Activated naive CD4-positive, alpha-beta T cell treated with anti-CD3 and anti-CD28 coated beads, Interleukin-2, amount 10 ng/mL, durations not matched to agents 7 days and 5 days (primary cell): ENCODE measurements at regions not wholly inside any gene's neighbourhood (a gene's known extent, or its start where the extent isn't known, plus 50 kb on each side); places are given as distances from the start of the nearest gene placed in this dataset.
"Not testable (repeated sequence)": the region's sequence is repeated elsewhere in the genome, so short reads cannot be mapped to it uniquely, and the experiment has no call there.

Source experiments
- CTCF ChIA-PET: fragments of 350-600 bp; sonication (Branson Sonifier 250); formaldehyde crosslinking; loops from one replicate; lab custom pipeline; 2021; ENCODE audit warnings: antibody characterized with exemption; lab: Charles Lee
- DNase-seq: peaks from one replicate; pipeline ENCODE4 v3.0.0-alpha.2; 2020
- H3K27ac Mint-ChIP-seq: one replicate; pipeline ENCODE4 v1.8.0; 2021; ENCODE audit warnings: mild to moderate bottlenecking, moderate library complexity, mixed read lengths
- H3K27me3 Mint-ChIP-seq: one replicate; pipeline ENCODE4 v1.8.0; 2021; ENCODE audit warnings: mild to moderate bottlenecking, mixed read lengths
- H3K36me3 Mint-ChIP-seq: one replicate; pipeline ENCODE4 v1.8.0; 2021; ENCODE audit warnings: mixed read lengths
- H3K4me1 Mint-ChIP-seq: one replicate; pipeline ENCODE4 v1.8.0; 2021; ENCODE audit warnings: mixed read lengths
- H3K4me3 Mint-ChIP-seq: one replicate; pipeline ENCODE4 v1.8.0; 2021; ENCODE audit warnings: mild to moderate bottlenecking, moderate library complexity, mixed read lengths
- H3K9me3 Mint-ChIP-seq: one replicate; pipeline ENCODE4 v1.8.0; 2021; ENCODE audit warnings: mixed read lengths

DNA sequence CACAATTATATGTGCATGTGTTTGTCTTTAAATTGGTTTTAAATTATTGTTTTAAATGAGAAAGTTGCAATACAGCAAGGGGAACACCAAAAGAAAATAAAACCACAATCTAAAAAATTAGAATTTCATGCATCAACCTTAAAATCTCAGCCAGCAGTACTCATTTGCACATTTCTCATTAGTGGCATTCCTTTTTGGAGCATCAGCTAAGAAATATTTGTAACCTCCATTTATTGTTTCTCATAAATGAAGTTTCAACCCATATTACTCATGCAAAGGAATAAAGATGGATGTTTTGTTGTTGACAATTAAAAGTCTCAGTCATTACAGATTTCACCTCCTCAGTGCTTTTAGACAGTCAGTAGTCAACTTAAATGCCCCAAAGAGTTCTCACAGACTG is 160.1 kb downstream of the TBX15 start:
- CTCF ChIA-PET: interaction anchor here (0.7 kb wide), 1 partner anchor 57 kb away, joined by 5 read pairs; no protein-coding TSS in a partner anchor
- DNase-seq: no peak
- Mint-ChIP-seq H3K27me3 (no peaks in the 10 kb centered on the region), H3K9me3 (peaks cover 19% of the 10 kb centered on the region), H3K4me3 (no peak overlapping the region), H3K36me3 (no peaks in the 10 kb centered on the region), H3K4me1 (no peaks in the 10 kb centered on the region), H3K27ac (no peak overlapping the region)

DNA sequence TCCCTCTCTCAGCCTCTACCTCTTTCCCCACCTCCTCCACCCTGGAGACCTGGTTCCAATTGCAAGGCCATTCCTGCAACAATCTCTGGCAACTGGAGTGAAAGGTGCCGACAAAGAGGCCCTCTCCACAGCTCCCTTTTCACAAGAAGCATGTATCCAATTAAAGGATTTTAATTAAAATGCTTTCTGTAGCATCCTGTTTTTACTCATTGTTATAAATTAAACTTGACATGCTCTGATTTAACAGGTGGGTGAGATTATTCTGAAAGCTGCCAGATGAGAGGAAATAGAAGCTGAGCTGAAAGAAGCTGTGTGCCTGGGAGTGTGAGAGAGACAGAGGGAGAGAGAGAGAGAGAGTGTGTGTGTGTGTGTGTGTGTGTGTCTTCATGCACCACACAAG is 160.5 kb downstream of the TBX15 start:
- Mint-ChIP-seq H3K4me1 (no peaks in the 10 kb centered on the region), H3K27ac (no peak overlapping the region), H3K36me3 (no peaks in the 10 kb centered on the region), H3K9me3 (peaks cover 19% of the 10 kb centered on the region), H3K4me3 (no peak overlapping the region), H3K27me3 (no peaks in the 10 kb centered on the region)
- CTCF ChIA-PET: interaction anchor here (0.7 kb wide), 1 partner anchor 57 kb away, joined by 5 read pairs; no protein-coding TSS in a partner anchor
- no peak for DNase-seq

DNA sequence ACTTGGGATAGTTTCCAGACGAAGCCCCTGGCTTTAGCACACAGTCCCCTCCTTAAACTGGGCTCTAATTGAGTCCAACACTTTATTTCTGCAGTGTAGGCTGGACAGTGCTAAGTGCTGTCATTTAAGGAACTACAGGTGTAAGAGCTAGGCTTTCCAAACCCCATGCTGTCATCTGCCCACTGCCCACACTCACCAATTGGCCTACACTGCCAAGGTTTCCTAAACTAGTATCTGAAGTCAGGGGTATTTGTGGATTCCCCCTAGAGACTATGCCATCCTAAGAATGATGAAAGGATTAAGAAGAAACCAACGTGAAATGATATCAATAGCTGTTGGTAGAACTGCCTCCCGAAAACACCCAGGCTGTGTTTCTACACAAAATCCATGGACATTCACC is 160.9 kb downstream of the TBX15 start:
- no peaks in the 10 kb centered on the region for H3K4me1 Mint-ChIP-seq
- H3K27ac Mint-ChIP-seq: no peak overlapping the region
- peaks cover 18% of the 10 kb centered on the region for H3K9me3 Mint-ChIP-seq
- DNase-seq: no peak
- H3K36me3 Mint-ChIP-seq: no peaks in the 10 kb centered on the region
- no peaks in the 10 kb centered on the region for H3K27me3 Mint-ChIP-seq
- no peak overlapping the region for H3K4me3 Mint-ChIP-seq
- CTCF ChIA-PET: interaction anchor here (0.7 kb wide), 1 partner anchor 57 kb away, joined by 5 read pairs; no protein-coding TSS in a partner anchor

DNA sequence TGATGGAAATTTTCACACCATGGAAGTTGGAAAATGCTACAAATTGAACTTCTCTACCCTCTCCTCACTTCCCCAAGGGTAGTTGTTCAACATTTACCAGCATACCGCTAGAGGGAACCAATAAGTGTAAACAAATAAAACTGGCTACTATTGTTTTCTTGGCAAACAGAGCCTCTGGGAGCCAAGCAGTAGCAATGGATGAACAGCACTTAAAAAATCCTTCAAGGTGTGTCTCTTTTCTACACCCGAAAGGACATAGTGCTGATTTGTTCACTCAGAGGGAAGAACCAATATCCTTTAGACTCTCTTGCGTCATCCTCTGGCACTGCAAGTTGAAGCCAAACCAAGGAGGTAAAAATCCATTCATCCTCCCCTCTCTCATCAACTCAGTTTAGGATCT is 161.5 kb downstream of the TBX15 start:
- no peak for DNase-seq
- H3K4me3 Mint-ChIP-seq: no peak overlapping the region
- no peaks in the 10 kb centered on the region for H3K27me3 Mint-ChIP-seq
- no peaks in the 10 kb centered on the region for H3K4me1 Mint-ChIP-seq
- no peaks in the 10 kb centered on the region for H3K36me3 Mint-ChIP-seq
- no peak overlapping the region for H3K27ac Mint-ChIP-seq
- H3K9me3 Mint-ChIP-seq: peaks cover 18% of the 10 kb centered on the region
- CTCF ChIA-PET: no interaction called here

DNA sequence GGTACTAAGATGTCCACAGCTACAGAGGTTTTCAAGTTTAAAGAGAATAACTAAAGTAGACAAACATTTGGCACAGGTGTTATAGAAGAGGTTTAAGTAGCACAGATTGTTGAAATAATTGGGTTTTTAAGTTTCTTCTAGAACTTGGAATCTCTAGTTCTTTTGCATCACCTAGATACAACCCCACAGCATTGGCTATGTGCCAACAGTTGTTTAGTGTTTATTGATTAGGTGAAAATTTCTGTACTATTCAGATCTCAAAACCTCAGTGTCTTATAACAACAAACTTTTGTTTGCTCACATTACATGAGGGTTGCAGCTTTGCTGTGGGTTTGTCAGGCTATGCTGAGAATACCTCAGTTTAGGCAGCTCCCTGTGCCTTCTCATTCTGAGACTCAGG is 162.5 kb downstream of the TBX15 start:
- no peaks in the 10 kb centered on the region for H3K27me3 Mint-ChIP-seq
- H3K4me3 Mint-ChIP-seq: no peak overlapping the region
- peaks cover 9% of the 10 kb centered on the region for H3K9me3 Mint-ChIP-seq
- H3K4me1 Mint-ChIP-seq: no peaks in the 10 kb centered on the region
- no peaks in the 10 kb centered on the region for H3K36me3 Mint-ChIP-seq
- no peak overlapping the region for H3K27ac Mint-ChIP-seq
- CTCF ChIA-PET: no interaction called here
- no peak for DNase-seq

DNA sequence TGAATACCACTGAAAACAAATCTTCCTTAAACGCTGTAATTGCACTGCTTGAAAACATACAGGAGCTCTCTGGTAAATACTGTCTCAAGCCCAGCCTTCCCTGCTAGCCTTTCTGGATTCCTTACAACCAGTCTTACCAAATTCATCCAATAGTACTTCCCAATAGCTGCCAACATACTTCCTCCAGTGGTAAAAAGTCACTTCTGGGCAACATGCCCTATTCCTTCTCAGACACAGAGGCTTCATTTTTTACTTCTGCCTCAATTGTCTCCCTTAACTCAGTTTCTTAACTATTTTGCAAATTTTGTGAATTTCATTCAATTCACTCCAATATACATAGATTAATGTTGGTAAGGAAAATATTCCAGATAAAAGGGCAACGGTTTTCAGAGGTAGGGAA is 166.3 kb downstream of the TBX15 start:
- Mint-ChIP-seq H3K36me3 (no peaks in the 10 kb centered on the region), H3K4me1 (no peaks in the 10 kb centered on the region)

DNA sequence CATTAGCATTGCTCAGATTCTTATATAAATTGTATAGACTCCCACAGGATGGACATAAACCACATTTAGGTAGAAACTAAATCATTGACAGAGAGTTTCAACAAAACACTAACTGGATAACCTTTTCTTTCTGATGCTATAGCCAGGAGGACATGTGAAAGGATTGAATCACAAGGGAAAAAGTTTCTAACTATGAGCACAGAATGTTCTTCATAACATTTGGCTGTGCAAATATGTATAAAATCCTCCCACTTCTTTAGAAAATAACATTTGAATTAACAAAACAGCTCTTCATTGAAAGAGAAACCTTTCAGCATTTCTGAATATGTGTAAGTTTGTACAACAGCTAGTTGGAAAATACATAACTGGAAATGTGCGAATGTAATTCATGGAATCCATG is 167.3 kb downstream of the TBX15 start:
- no peaks in the 10 kb centered on the region for H3K27me3 Mint-ChIP-seq
- peaks cover 3% of the 10 kb centered on the region for H3K9me3 Mint-ChIP-seq
- H3K4me1 Mint-ChIP-seq: no peaks in the 10 kb centered on the region
- H3K4me3 Mint-ChIP-seq: no peak overlapping the region
- CTCF ChIA-PET: no interaction called here
- H3K27ac Mint-ChIP-seq: no peak overlapping the region
- no peaks in the 10 kb centered on the region for H3K36me3 Mint-ChIP-seq
- DNase-seq: no peak

More for the DNA sequence above, 166.3 kb downstream of the TBX15 start:
- Mint-ChIP-seq H3K4me3 (no peak overlapping the region), H3K27me3 (no peaks in the 10 kb centered on the region), H3K27ac (no peak overlapping the region), H3K9me3 (peaks cover 3% of the 10 kb centered on the region)
- no peak for DNase-seq
- CTCF ChIA-PET: no interaction called here

DNA sequence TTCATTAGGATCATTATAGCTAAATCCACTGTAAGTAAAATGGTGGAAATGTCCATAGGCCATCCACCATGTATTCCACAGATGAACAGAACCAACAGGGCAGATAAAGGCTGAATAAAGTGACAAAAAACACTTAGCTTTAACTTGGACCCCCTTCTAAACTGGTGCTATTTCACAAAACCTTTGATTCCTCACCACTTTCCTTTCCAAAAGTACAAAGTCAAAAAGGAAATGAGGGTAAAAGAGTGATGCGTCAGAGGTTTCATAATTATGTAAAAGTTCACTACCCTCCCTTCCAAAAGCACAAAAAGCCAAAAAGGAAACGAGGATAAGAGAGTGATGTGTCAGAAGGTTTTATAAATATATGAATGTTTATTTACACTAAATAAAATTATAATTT is 172.2 kb downstream of the TBX15 start:
- DNase-seq: no peak
- no peak overlapping the region for H3K27ac Mint-ChIP-seq
- no peaks in the 10 kb centered on the region for H3K36me3 Mint-ChIP-seq
- no peaks in the 10 kb centered on the region for H3K27me3 Mint-ChIP-seq
- CTCF ChIA-PET: no interaction called here
- no peak overlapping the region for H3K4me3 Mint-ChIP-seq
- H3K9me3 Mint-ChIP-seq: peaks cover 9% of the 10 kb centered on the region
- no peaks in the 10 kb centered on the region for H3K4me1 Mint-ChIP-seq

DNA sequence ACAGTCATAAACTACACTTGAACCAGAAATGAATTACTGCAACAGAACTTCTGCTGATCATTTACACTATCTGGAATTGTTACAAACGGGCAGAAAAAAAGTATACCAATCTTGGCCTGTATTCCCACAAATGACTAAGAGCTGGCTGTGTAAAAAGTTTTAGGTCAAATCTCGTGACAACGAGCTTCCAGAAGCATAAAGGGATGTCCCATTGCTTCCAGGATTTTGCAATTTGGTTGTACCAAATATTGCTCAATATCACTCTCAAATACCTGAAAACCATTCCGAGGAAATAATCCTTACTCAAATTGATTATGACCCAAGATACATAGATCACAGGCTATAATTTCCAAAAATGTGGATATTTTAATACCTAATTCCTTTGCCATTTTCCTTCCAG is 175.6 kb downstream of the TBX15 start:
- no peaks in the 10 kb centered on the region for H3K36me3 Mint-ChIP-seq
- no peak overlapping the region for H3K27ac Mint-ChIP-seq
- peaks cover 17% of the 10 kb centered on the region for H3K9me3 Mint-ChIP-seq
- H3K27me3 Mint-ChIP-seq: no peaks in the 10 kb centered on the region
- CTCF ChIA-PET: no interaction called here
- no peak overlapping the region for H3K4me3 Mint-ChIP-seq
- no peaks in the 10 kb centered on the region for H3K4me1 Mint-ChIP-seq
- no peak for DNase-seq

DNA sequence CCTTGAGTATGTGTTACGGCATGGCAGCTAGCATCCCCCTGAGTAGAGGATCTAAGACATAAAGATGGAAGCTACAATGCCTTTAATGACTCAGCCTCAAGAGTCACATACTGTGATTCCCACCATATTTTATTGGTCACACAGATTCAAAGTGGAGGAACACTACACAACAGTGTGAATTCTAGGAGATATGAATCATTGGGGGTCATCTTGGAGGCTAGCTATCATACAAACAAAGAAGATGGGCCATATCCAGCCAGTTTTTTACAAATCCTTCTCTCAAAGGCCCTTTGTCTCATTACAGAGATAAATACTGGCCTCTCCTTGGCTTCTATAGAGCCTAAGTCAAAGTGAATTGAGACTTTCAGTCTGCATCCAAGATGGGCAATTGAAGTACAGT is 177.0 kb downstream of the TBX15 start:
- no peaks in the 10 kb centered on the region for H3K4me1 Mint-ChIP-seq
- no peak overlapping the region for H3K27ac Mint-ChIP-seq
- no peak overlapping the region for H3K4me3 Mint-ChIP-seq
- no peaks in the 10 kb centered on the region for H3K27me3 Mint-ChIP-seq
- CTCF ChIA-PET: no interaction called here
- DNase-seq: no peak
- H3K9me3 Mint-ChIP-seq: peaks cover 17% of the 10 kb centered on the region
- no peaks in the 10 kb centered on the region for H3K36me3 Mint-ChIP-seq

DNA sequence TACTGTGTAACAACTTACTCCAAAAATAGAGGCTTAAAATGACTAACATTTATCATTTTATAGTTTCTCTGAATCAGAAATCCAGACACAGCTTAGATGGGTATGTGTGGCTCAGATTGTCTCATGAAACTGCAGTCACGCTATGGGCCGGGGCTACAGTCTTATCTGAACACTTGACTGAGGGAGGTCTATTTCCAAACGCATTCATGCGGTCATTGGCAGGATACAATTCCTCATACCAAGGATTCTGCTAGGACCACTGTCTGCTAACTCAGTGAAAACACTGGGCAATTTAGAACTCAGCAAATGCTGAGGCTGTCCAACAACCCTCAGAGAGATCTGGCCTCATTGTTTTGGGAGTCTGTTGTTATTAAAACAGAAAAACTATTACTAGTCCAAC is 178.6 kb downstream of the TBX15 start:
- no peaks in the 10 kb centered on the region for H3K4me1 Mint-ChIP-seq
- H3K27me3 Mint-ChIP-seq: no peaks in the 10 kb centered on the region
- H3K36me3 Mint-ChIP-seq: no peaks in the 10 kb centered on the region
- H3K4me3 Mint-ChIP-seq: no peak overlapping the region
- DNase-seq: no peak
- H3K27ac Mint-ChIP-seq: no peak overlapping the region
- peaks cover 19% of the 10 kb centered on the region for H3K9me3 Mint-ChIP-seq
- CTCF ChIA-PET: no interaction called here

DNA sequence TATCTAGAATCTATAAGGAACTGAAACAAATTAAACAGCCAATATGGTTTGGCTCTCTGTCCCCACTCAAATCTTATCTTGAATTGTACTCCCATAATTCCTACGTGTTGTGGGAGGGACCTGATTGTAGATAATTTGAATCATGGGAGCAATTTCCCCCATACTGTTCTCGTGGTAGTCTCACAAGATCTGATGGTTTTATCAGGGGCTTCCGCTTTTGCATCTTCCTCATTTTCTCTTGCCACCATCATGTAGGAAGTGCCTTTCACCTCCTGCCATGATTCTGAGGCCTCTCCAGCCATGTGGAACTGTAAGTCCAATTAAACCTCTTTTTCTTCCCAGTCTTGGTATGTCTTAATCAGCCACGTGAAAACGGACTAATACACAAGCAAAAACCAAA is 185.0 kb downstream of the TBX15 start:
- DNase-seq, H3K36me3 Mint-ChIP-seq, H3K9me3 Mint-ChIP-seq, H3K4me3 Mint-ChIP-seq, CTCF ChIA-PET, H3K27me3 Mint-ChIP-seq, H3K4me1 Mint-ChIP-seq, H3K27ac Mint-ChIP-seq: not testable (repeated sequence)

DNA sequence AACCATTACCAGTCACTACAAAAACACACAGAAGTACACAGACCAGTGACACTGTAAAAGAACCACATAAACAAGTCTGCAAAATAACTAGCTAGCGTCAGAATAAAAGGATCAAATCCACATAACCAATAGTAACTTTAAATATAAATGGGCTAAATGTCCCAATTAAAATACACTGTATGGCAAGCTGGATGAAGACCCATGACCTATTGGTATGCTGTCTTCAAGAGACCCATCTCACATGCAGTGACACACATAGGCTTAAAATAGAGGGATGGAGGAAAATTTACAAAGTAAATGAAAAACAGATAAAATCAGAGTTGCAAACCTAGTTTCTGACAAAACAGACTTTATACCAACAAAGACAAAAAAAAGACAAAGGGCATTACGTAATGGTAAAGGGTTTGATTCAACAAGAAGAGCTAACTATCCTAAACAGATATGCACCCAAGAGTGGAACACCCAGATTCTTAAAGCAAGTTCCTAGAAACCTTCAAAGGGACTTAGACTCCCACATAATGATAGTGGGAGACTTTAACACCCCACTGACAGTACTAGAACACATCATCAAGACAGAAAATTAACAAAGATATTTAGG is 196.9 kb downstream of the TBX15 start:
- H3K36me3 Mint-ChIP-seq: no peaks in the 10 kb centered on the region
- H3K4me3 Mint-ChIP-seq: no peak overlapping the region
- H3K27ac Mint-ChIP-seq: no peak overlapping the region
- peaks cover 14% of the 10 kb centered on the region for H3K9me3 Mint-ChIP-seq
- H3K27me3 Mint-ChIP-seq: no peaks in the 10 kb centered on the region
- CTCF ChIA-PET: no interaction called here
- DNase-seq: no peak
- H3K4me1 Mint-ChIP-seq: no peaks in the 10 kb centered on the region

DNA sequence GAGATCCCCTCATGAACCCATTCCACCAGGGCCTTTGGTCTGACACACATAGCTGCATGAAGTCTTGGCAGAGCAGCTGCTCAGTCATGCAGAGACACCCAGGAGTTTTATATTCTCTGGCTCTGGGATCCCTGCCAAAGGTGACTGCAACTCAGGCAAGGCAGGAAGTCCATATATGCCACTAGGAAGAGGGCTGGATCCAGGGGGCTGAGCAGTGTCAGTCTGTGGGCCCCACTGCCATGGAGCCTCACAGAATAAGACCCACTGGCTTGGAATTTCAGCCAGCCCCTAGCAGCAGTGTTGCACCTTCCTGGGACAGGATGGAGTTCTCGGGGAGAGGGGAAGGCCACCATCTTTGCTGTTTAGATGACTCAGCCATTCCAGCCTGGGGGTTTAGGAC is 199.7 kb downstream of the TBX15 start:
- H3K9me3 Mint-ChIP-seq: peaks cover 19% of the 10 kb centered on the region
- no peak overlapping the region for H3K27ac Mint-ChIP-seq
- H3K4me3 Mint-ChIP-seq: no peak overlapping the region
- H3K36me3 Mint-ChIP-seq: no peaks in the 10 kb centered on the region
- DNase-seq: no peak
- H3K27me3 Mint-ChIP-seq: no peaks in the 10 kb centered on the region
- CTCF ChIA-PET: no interaction called here
- no peaks in the 10 kb centered on the region for H3K4me1 Mint-ChIP-seq

DNA sequence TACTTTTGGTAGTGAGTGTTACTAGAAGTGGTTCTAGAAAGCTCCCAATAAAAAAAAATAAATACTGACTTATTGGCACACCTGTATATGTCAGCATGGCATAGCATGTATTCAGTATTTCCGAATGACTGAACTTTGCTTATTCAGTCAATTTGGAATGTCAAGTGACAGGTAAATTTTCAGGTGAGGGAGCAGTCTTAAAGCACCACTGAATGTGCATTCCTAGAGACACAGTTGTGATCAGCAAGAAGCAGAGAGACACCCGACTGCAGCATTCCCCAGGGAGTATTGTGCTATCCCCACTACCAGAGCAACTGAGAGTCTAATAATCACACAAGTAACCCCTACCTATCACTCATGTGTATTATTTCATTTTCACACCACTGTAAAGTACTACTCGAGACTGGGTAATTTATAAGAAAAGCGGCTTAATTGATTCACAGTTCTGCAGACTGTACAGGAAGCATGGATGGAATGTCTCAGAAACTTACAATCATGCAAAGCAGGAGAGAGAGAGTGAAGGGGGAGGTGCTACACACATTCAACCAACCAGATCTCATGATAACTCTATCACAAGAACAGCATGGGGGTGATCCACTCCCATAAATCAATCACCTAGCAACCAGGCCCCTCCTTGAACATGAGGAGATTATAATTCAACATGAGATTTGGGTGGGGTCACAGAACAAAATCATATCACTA is 201.5 kb downstream of the TBX15 start:
- H3K4me3 Mint-ChIP-seq: no peak overlapping the region
- no peaks in the 10 kb centered on the region for H3K27me3 Mint-ChIP-seq
- H3K36me3 Mint-ChIP-seq: no peaks in the 10 kb centered on the region
- H3K9me3 Mint-ChIP-seq: peaks cover 18% of the 10 kb centered on the region
- CTCF ChIA-PET: no interaction called here
- no peak for DNase-seq
- H3K27ac Mint-ChIP-seq: no peak overlapping the region
- H3K4me1 Mint-ChIP-seq: no peaks in the 10 kb centered on the region
